ENCODE measurements at regions not wholly inside any gene's neighbourhood (a gene's known extent, or its start where the extent isn't known, plus 50 kb on each side); places are given as distances from the start of the nearest gene placed in this dataset.
A peak's percentile ranks its signal among the peaks of the same experiment; 100 is the strongest.

- no peak for DNase-seq (ENCODE audit: low spot score)
Measured at GRCh38 chr13:32861304-32861703, 154.9 kb upstream of the KL start.

GRCh38 chr13:32863596-32863995, 152.6 kb upstream of the KL start:
- DNase-seq (ENCODE audit: low spot score): no peak

- DNase-seq (ENCODE audit: low spot score): no peak
Measured at GRCh38 chr13:32866921-32867320, 149.3 kb upstream of the KL start.

GRCh38 chr13:32877491-32877890, 138.7 kb upstream of the KL start:
- no peak for DNase-seq (ENCODE audit: low spot score)

GRCh38 chr13:32878163-32878562, 138.1 kb upstream of the KL start:
- DNase-seq (ENCODE audit: low spot score): no peak

GRCh38 chr13:32880636-32881035, 135.6 kb upstream of the KL start:
- no peak for DNase-seq (ENCODE audit: low spot score)

- peak; percentile 27 for DNase-seq (ENCODE audit: low spot score)
Measured at GRCh38 chr13:32881074-32881776, 135.0 kb upstream of the KL start.

GRCh38 chr13:32881777-32882145, 134.5 kb upstream of the KL start:
- DNase-seq (ENCODE audit: low spot score): no peak

GRCh38 chr13:32882691-32883090, 133.5 kb upstream of the KL start:
- no peak for DNase-seq (ENCODE audit: low spot score)

GRCh38 chr13:32883474-32883873, 132.7 kb upstream of the KL start:
- DNase-seq (ENCODE audit: low spot score): peak; percentile 19

GRCh38 chr13:32887617-32888016, 128.6 kb upstream of the KL start:
- DNase-seq (ENCODE audit: low spot score): no peak

GRCh38 chr13:32889986-32890565, 126.1 kb upstream of the KL start:
- DNase-seq (ENCODE audit: low spot score): no peak

- DNase-seq (ENCODE audit: low spot score): no peak
Measured at GRCh38 chr13:32893176-32893575, 123.0 kb upstream of the KL start.

GRCh38 chr13:32894589-32895001, 121.6 kb upstream of the KL start:
- DNase-seq (ENCODE audit: low spot score): peak; percentile 69

GRCh38 chr13:32895296-32895695, 120.9 kb upstream of the KL start:
- no peak for DNase-seq (ENCODE audit: low spot score)

GRCh38 chr13:32897296-32897695, 118.9 kb upstream of the KL start:
- no peak for DNase-seq (ENCODE audit: low spot score)

- DNase-seq (ENCODE audit: low spot score): no peak
Measured at GRCh38 chr13:32902029-32902780, 114.0 kb upstream of the KL start.

- DNase-seq (ENCODE audit: low spot score): peak; percentile 17
Measured at GRCh38 chr13:32902874-32903273, 113.3 kb upstream of the KL start.

GRCh38 chr13:32903720-32904119, 112.5 kb upstream of the KL start:
- no peak for DNase-seq (ENCODE audit: low spot score)

- no peak for DNase-seq (ENCODE audit: low spot score)
Measured at GRCh38 chr13:32904266-32904665, 112.0 kb upstream of the KL start.

GRCh38 chr13:32905063-32905863, 111.0 kb upstream of the KL start:
- no peak for DNase-seq (ENCODE audit: low spot score)

GRCh38 chr13:32905864-32906180, 110.4 kb upstream of the KL start:
- DNase-seq (ENCODE audit: low spot score): no peak

GRCh38 chr13:32907211-32907610, 109.0 kb upstream of the KL start:
- peak; percentile 11 for DNase-seq (ENCODE audit: low spot score)

Data from H4 (cell line).